A549 (cell line): ENCODE measurements at regions not wholly inside any gene's neighbourhood (a gene's known extent, or its start where the extent isn't known, plus 50 kb on each side); places are given as distances from the start of the nearest gene placed in this dataset.
"Not testable (repeated sequence)": the region's sequence is repeated elsewhere in the genome, so short reads cannot be mapped to it uniquely, and the experiment has no call there.

Source experiments
- CHD4 ChIP-seq: fragments of 200-600 bp; sonication (generic); IDR thresholded peaks from 2 replicates; pipeline ENCODE4 v1.6.1; 2016; ENCODE audit warnings: antibody characterized with exemption, mild to moderate bottlenecking, borderline replicate concordance
- ELK1 ChIP-seq: fragments of 150-350 bp; IDR thresholded peaks from 2 replicates; pipeline ENCODE4 v1.6.1; 2014; ENCODE audit warnings: low read depth, mild to moderate bottlenecking, low read length
- EP300 ChIP-seq, 2 experiments: fragments of >200 bp; sonication (Bioruptor Twin); formaldehyde crosslinking; IDR thresholded peaks; 2 replicates in 1 of 2; 3 replicates in 1 of 2; pipeline ENCODE4 v1.6.1; 2016 to 2017
- GATA3 ChIP-seq: IDR thresholded peaks from 2 replicates; pipeline ENCODE4 v1.6.1; 2012; ENCODE audit warnings: borderline replicate concordance
- HDAC2 ChIP-seq: fragments of 200-600 bp; sonication (generic); IDR thresholded peaks from 2 replicates; pipeline ENCODE4 v1.6.1; 2016
- POLR2A ChIP-seq: IDR thresholded peaks from 2 replicates; pipeline ENCODE4 v1.6.1; 2012; ENCODE audit warnings: mild to moderate bottlenecking, low read length
- RAD21 ChIP-seq, 2 experiments: fragments of >200 bp in 1 of 2; sonication (Bioruptor Twin) in 1 of 2; formaldehyde crosslinking in 1 of 2; IDR thresholded peaks in 1 of 2; conservative IDR thresholded peaks in 1 of 2; 2 replicates in 1 of 2; 3 replicates in 1 of 2; pipeline ENCODE4 v1.6.1; 2012 to 2018; ENCODE audit warnings: inconsistent platforms in 1 of 2
- REST ChIP-seq: fragments of 200-600 bp; sonication (generic); IDR thresholded peaks from 2 replicates; pipeline ENCODE4 v1.6.1; 2016; ENCODE audit warnings: antibody characterized with exemption, mild to moderate bottlenecking, moderate library complexity
- RNF2 ChIP-seq: fragments of 200-600 bp; sonication (generic); IDR thresholded peaks from 2 replicates; pipeline ENCODE4 v1.6.1; 2016; ENCODE audit warnings: low read depth, mild to moderate bottlenecking, antibody characterized with exemption, moderate library complexity, borderline replicate concordance
- ZSCAN20 ChIP-seq: fragments of 250-450 bp; sonication (Bioruptor Pico); IDR thresholded peaks from 2 replicates; pipeline ENCODE4 v1.8.0; 2022; ENCODE audit warnings: mild to moderate bottlenecking, moderate library complexity
- TF ChIP-seq, protein P1 (sequence below): fragments of >200 bp; sonication (Bioruptor Twin); formaldehyde crosslinking; IDR thresholded peaks from 3 replicates; pipeline ENCODE4 v1.5.1; 2016
- TF ChIP-seq, protein P2 (sequence below): IDR thresholded peaks from 2 replicates; pipeline ENCODE4 v1.6.1; 2012

DNA sequence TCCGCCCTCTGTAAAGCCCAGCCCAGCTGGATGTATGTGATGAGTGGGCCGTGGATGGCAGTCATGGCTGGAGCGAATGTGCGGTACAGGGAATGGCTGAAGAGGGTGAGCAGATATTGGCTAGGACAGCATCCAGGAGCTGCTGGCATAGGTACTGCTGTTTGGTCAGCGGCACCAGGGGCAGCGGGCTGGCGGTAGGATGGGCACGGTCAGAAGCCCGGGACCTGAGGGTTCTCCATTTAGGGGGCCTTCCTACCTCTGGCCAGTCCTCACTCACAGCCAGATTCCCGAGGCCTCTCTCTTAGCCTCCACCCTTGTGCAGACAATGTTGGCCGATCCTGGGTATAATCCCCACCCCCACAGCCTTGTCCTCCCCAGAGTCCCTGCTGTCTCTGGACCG lies 53.1 kb upstream of the POTEH start:
- TF ChIP-seq, protein P1, sequence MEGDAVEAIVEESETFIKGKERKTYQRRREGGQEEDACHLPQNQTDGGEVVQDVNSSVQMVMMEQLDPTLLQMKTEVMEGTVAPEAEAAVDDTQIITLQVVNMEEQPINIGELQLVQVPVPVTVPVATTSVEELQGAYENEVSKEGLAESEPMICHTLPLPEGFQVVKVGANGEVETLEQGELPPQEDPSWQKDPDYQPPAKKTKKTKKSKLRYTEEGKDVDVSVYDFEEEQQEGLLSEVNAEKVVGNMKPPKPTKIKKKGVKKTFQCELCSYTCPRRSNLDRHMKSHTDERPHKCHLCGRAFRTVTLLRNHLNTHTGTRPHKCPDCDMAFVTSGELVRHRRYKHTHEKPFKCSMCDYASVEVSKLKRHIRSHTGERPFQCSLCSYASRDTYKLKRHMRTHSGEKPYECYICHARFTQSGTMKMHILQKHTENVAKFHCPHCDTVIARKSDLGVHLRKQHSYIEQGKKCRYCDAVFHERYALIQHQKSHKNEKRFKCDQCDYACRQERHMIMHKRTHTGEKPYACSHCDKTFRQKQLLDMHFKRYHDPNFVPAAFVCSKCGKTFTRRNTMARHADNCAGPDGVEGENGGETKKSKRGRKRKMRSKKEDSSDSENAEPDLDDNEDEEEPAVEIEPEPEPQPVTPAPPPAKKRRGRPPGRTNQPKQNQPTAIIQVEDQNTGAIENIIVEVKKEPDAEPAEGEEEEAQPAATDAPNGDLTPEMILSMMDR, result not testable (repeated sequence)
- TF ChIP-seq CHD4; RNF2; RAD21 (conservative IDR thresholded peaks at IDR 0.05 in 1 of 2, IDR thresholded peaks at IDR 0.05 in 1 of 2); EP300 (IDR thresholded peaks at IDR 0.05); POLR2A; ZSCAN20 (CRISPR knock-in tag); GATA3; HDAC2; REST; ELK1: not testable (repeated sequence)
- TF ChIP-seq, protein P2, sequence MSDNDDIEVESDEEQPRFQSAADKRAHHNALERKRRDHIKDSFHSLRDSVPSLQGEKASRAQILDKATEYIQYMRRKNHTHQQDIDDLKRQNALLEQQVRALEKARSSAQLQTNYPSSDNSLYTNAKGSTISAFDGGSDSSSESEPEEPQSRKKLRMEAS, result not testable (repeated sequence)
